C4-2B (cell line): ENCODE measurements at regions not wholly inside any gene's neighbourhood (a gene's known extent, or its start where the extent isn't known, plus 50 kb on each side); places are given as distances from the start of the nearest gene placed in this dataset.

Experiments
- ZFX ChIP-seq: fragments of 450-650 bp; IDR thresholded peaks from 2 replicates; pipeline ENCODE4 v1.6.1; 2017
- TF ChIP-seq, protein P1 (sequence below): fragments of 450-650 bp; conservative IDR thresholded peaks from 2 replicates; pipeline ENCODE4 v1.5.1; 2017; ENCODE audit warnings: mild to moderate bottlenecking

DNA sequence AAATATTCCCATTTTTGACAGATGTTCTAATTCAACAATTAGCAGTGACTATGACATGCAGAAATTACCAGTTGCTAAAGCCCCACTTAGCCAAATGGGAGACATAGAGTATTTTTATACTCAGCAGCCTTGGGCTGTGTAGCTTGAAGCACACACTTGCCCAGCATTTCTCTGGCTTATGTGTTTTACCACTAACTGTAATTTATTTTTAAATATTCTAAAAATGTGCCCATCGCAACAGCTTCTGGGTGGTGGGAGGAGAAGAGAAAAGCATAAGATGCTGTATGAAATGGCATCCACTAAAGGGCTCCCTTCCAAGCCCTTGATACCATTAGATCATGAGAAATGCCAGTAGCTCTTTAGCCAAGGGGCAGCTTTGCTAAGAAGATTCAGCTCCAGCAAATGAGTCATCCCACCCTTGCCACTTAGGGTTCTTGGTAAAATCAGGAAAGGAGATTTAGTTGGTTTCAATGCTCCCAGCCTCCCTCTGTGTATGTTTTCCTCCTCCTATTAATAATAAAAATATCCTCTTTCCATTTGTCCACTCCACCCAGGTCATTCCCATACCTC is 462.7 kb upstream of the DEPDC1 start:
- TF ChIP-seq, protein P1, sequence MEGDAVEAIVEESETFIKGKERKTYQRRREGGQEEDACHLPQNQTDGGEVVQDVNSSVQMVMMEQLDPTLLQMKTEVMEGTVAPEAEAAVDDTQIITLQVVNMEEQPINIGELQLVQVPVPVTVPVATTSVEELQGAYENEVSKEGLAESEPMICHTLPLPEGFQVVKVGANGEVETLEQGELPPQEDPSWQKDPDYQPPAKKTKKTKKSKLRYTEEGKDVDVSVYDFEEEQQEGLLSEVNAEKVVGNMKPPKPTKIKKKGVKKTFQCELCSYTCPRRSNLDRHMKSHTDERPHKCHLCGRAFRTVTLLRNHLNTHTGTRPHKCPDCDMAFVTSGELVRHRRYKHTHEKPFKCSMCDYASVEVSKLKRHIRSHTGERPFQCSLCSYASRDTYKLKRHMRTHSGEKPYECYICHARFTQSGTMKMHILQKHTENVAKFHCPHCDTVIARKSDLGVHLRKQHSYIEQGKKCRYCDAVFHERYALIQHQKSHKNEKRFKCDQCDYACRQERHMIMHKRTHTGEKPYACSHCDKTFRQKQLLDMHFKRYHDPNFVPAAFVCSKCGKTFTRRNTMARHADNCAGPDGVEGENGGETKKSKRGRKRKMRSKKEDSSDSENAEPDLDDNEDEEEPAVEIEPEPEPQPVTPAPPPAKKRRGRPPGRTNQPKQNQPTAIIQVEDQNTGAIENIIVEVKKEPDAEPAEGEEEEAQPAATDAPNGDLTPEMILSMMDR = no peak
- TF ChIP-seq ZFX = no peak
